ENCODE measurements at regions not wholly inside any gene's neighbourhood (a gene's known extent, or its start where the extent isn't known, plus 50 kb on each side); places are given as distances from the start of the nearest gene placed in this dataset.

GRCh38 chr3:41125258-41125657, 74.0 kb upstream of the CTNNB1 start:
- no peak for TF ChIP-seq REST (IDR thresholded peaks at IDR 0.05; ENCODE audit: insufficient replicate concordance, low read depth)
- TF ChIP-seq CTCF (IDR thresholded peaks at IDR 0.05; ENCODE audit: insufficient read depth, low read length) = no peak
- no peak for TF ChIP-seq POLR2AphosphoS5 (IDR thresholded peaks at IDR 0.05; ENCODE audit: low read depth)
- TF ChIP-seq SPI1 (IDR thresholded peaks at IDR 0.05; ENCODE audit: borderline replicate concordance, low read depth) = no peak
